GM13976 (cell line): ENCODE measurements at regions not wholly inside any gene's neighbourhood (a gene's known extent, or its start where the extent isn't known, plus 50 kb on each side); places are given as distances from the start of the nearest gene placed in this dataset.

Source experiments
- DNase-seq: peaks from one replicate; pipeline ENCODE4 v3.0.0; 2012; ENCODE audit warnings: low spot score
- in situ Hi-C: fragments of 300-500 bp; cut with MboI; formaldehyde crosslinking; loops from one replicate; pipeline ENCODE4 v1.12.0; 2022; ENCODE audit warnings: low sequenced_read_pairs, mixed read lengths, inconsistent platforms; ENCODE audit not compliant: unreplicated experiment
- TF ChIP-seq, protein P1 (sequence below): IDR thresholded peaks from 2 replicates; pipeline ENCODE4 v1.5.1; 2012; ENCODE audit warnings: borderline replicate concordance, mild to moderate bottlenecking; ENCODE audit not compliant: insufficient read depth; ENCODE audit errors: extremely low read depth, missing control alignments, control extremely low read depth

DNA sequence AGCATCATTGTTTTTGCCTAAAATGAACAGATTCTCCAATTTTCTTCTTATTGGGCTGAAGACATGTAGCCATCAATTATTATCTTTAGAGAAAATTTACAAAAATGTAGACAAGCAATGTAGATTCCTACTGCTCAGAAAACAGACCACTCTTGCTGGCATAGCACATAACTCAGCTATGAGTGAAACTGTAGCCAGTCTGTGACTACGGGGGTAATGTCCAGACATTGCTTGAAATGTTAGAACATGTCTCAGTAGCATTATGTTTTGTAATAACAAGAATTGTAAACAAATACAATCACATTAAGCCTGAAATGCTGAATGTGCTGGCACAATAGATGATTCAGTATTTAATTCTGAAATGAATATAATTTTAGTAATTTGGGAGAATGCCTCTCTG lies 265.7 kb upstream of the KCNJ16 start:
- TF ChIP-seq, protein P1, sequence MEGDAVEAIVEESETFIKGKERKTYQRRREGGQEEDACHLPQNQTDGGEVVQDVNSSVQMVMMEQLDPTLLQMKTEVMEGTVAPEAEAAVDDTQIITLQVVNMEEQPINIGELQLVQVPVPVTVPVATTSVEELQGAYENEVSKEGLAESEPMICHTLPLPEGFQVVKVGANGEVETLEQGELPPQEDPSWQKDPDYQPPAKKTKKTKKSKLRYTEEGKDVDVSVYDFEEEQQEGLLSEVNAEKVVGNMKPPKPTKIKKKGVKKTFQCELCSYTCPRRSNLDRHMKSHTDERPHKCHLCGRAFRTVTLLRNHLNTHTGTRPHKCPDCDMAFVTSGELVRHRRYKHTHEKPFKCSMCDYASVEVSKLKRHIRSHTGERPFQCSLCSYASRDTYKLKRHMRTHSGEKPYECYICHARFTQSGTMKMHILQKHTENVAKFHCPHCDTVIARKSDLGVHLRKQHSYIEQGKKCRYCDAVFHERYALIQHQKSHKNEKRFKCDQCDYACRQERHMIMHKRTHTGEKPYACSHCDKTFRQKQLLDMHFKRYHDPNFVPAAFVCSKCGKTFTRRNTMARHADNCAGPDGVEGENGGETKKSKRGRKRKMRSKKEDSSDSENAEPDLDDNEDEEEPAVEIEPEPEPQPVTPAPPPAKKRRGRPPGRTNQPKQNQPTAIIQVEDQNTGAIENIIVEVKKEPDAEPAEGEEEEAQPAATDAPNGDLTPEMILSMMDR, result no peak
- in situ Hi-C loops, result no loop called here
- DNase-seq, result no peak

DNA sequence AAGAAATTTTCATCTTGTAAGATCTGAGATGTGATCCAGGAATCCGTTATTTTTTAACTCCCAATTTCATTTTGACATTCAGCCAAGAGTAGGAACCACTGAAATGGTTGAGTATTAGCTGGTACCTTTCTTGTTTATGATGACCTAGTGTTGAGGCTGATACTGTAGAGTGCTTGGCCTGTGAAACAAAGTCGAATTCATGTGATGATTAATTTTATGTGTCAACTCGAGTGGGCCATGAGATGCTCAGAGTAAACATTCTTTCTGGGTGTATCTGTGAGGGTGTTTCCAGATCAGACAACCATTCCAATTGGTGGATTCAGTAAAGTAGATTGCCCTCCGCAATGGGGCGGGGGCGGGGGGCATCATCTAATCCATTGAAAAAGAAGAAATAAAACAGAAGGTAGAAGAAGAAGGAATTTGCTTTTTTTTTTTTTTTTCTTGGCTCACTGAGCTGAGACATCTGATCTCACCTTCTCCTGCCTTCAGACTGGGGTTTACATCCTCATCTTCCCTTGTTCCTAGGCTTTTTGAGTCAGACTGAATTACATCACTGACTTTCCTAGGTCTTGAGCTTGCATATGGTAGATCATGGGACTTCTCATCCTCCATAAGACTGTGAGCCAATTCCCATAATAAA lies 264.6 kb upstream of the KCNJ16 start:
- in situ Hi-C loops, result no loop called here
- no peak for DNase-seq
- TF ChIP-seq, protein P1, result no peak

DNA sequence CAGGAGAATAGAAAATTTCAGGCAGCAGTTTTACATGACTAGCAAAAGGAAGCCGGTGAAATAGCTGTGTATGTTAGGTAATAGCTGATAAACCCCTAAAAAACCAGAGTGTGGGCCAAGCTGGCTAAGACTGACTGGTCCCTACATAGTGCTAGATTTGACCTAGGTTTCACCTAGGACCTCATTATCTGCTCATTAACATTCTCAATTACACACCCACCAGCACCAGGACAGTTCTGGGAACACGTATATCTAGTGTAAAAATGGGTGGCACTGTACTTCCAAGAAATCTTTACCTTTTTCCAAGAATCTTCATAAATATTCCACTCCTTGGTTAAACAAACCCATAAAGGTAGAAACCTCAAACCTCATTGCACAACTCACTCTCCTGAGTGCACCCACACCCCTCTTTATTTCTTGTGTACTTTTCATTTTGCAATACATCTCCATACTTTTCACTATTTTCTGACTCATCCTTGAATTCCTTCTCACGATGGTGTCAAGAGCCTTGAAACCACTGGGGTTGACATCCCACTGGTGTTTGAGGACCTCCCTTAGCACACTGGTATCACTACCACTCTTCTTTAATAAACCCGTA lies 262.7 kb upstream of the KCNJ16 start:
- DNase-seq, result no peak
- TF ChIP-seq, protein P1, result no peak
- in situ Hi-C loops, result no loop called here

DNA sequence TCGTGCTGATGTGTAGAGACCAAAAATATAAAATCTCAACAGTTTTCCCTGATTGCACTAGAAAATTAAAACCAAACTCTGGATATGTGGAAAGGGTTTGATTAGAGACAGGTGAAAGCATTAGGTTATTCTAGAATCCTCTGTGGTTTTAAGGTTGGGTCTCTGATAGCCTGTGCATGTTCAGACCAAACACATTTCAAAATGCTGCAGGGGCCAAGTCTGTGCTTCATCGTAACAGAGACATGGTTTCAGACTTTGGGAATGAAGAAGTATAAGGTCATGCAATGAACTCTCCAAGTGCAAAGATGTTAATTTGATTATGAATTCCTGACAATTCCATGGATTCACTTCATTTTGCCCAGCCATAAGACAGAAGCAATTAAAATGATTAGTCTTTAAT lies 261.0 kb upstream of the KCNJ16 start:
- TF ChIP-seq, protein P1, result no peak
- no peak for DNase-seq
- in situ Hi-C loops, result no loop called here

DNA sequence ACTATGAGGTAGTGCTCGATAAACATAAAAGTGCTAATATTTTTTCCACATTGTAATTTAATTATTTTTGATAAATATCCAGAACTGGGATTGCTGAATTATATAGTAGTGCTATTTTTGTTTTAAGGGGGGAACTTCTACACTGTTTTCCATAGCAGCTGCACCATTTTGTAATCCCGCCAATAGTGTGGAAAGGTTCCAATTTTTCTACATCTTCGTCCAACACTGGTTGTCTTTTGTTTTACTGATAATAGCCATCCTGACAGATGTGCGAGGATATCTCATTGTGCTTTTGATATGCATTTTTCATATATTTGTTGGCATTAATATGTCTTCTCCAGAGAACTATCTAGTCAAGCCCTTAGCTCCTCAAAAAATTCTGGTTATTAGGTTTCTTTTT lies 259.6 kb upstream of the KCNJ16 start:
- no peak for DNase-seq
- in situ Hi-C loops, result no loop called here

DNA sequence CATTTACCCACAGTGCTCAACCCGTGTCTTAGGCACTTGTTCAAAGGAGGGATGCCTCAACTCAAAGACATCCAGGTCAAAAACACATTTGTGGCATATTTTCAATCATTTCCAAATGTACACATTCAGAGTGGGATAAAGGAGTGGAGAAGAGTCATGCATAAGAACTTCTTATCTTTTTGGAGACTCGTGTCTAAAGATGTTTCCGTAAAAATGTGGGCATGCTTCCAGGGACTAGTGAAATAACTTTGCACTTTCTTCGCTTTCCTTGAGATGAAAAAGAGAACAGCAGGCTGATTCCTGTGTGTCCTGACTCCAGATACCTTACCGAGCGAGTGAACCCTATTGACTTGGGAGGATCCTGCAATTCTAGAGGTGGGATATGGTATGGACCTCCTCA lies 256.6 kb upstream of the KCNJ16 start:
- DNase-seq, result no peak
- TF ChIP-seq, protein P1, result no peak
- in situ Hi-C loops, result no loop called here

More for the DNA sequence above, 259.6 kb upstream of the KCNJ16 start:
- TF ChIP-seq, protein P1, result no peak
